Keratinocyte (primary cell): ENCODE measurements at regions not wholly inside any gene's neighbourhood (a gene's known extent, or its start where the extent isn't known, plus 50 kb on each side); places are given as distances from the start of the nearest gene placed in this dataset.

ENCODE experiments used
- DNase-seq: peaks from one replicate; pipeline ENCODE4 v3.0.0-alpha.2; 2011; ENCODE audit warnings: low read depth, missing footprints, low spot score
- FAIRE-seq: peaks from 2 replicates; lab custom pipeline; 2011; peaks lifted over from hg19 to GRCh38; lab: Jason Lieb, UNC
- H2AFZ ChIP-seq: 2 replicates; pipeline ENCODE4 v1.6.0; 2012; ENCODE audit warnings: low read length, control low read depth, inconsistent platforms; ENCODE audit not compliant: control insufficient read depth
- H3K27ac ChIP-seq: 2 replicates; pipeline ENCODE4 v1.5.1; 2011; ENCODE audit warnings: low read length; ENCODE audit not compliant: control insufficient read depth, insufficient read depth
- H3K27me3 ChIP-seq: 3 replicates; pipeline ENCODE4 v1.6.0; 2011; ENCODE audit warnings: low read length; ENCODE audit not compliant: control insufficient read depth, insufficient read depth; ENCODE audit errors: extremely low read depth
- H3K36me3 ChIP-seq, 2 experiments: 2 replicates in 1 of 2; 3 replicates in 1 of 2; pipeline ENCODE4 v1.5.1; 2011; ENCODE audit warnings: low read length in 2 of 2, mild to moderate bottlenecking in 1 of 2; ENCODE audit not compliant: control insufficient read depth in 2 of 2, insufficient read depth in 2 of 2; ENCODE audit errors: extremely low read depth in 1 of 2
- H3K4me1 ChIP-seq: 3 replicates; pipeline ENCODE4 v1.5.1; 2011; ENCODE audit warnings: low read length; ENCODE audit not compliant: control insufficient read depth, insufficient read depth; ENCODE audit errors: extremely low read depth
- H3K4me2 ChIP-seq: 3 replicates; pipeline ENCODE4 v1.6.0; 2011; ENCODE audit warnings: low read depth, low read length; ENCODE audit not compliant: control insufficient read depth, insufficient read depth; ENCODE audit errors: extremely low read depth
- H3K4me3 ChIP-seq, 3 experiments: fragments of 200-600 bp in 1 of 3; sonication (generic) in 1 of 3; 2 replicates in 2 of 3; 3 replicates in 1 of 3; pipeline ENCODE4 v1.5.1; 2011 to 2016; ENCODE audit warnings: low read length in 3 of 3, mild to moderate bottlenecking in 3 of 3, control low read depth in 2 of 3, inconsistent platforms in 1 of 3, low read depth in 1 of 3, mixed read lengths in 1 of 3, mixed run types in 1 of 3, moderate library complexity in 1 of 3; ENCODE audit not compliant: control insufficient read depth in 2 of 3, insufficient read depth in 2 of 3; ENCODE audit errors: extremely low read depth in 1 of 3
- H3K79me2 ChIP-seq: 2 replicates; pipeline ENCODE4 v1.6.0; 2012; ENCODE audit warnings: low read length; ENCODE audit not compliant: control insufficient read depth, insufficient read depth
- H3K9ac ChIP-seq: 3 replicates; pipeline ENCODE4 v1.6.0; 2011; ENCODE audit warnings: low read length; ENCODE audit not compliant: control insufficient read depth, insufficient read depth; ENCODE audit errors: extremely low read depth
- H3K9me1 ChIP-seq: 3 replicates; pipeline ENCODE4 v1.6.0; 2011; ENCODE audit warnings: low read length; ENCODE audit not compliant: control insufficient read depth, insufficient read depth; ENCODE audit errors: extremely low read depth
- H3K9me3 ChIP-seq: 2 replicates; pipeline ENCODE4 v1.5.1; 2012; ENCODE audit warnings: low read depth, low read length; ENCODE audit not compliant: control insufficient read depth
- H4K20me1 ChIP-seq: 3 replicates; pipeline ENCODE4 v1.6.0; 2011; ENCODE audit warnings: low read length; ENCODE audit not compliant: control insufficient read depth, insufficient read depth; ENCODE audit errors: extremely low read depth
- CTCF ChIP-seq, 3 experiments: IDR thresholded peaks in 1 of 3; conservative IDR thresholded peaks in 1 of 3; optimal IDR thresholded peaks in 1 of 3; 2 replicates in 2 of 3; 3 replicates in 1 of 3; pipeline versions ENCODE3 to v1.5.1; 2011; ENCODE audit warnings: low read length in 3 of 3, mild to moderate bottlenecking in 3 of 3, moderate library complexity in 2 of 3, control low read depth in 1 of 3, inconsistent platforms in 1 of 3; ENCODE audit not compliant: insufficient read depth in 2 of 3; ENCODE audit errors: extremely low read depth in 1 of 3
- EZH2 ChIP-seq: IDR thresholded peaks from one replicate; pipeline ENCODE4 v1.6.1; 2012; ENCODE audit warnings: inconsistent platforms, mild to moderate bottlenecking, low read length, moderate library complexity
- dilution Hi-C: fragments of 300-500 bp; cut with MboI; formaldehyde crosslinking; loops from one replicate; pipeline ENCODE4 v1.7.0; 2020; ENCODE audit warnings: low sequenced_read_pairs; ENCODE audit not compliant: extremely low pct_ligation_motif_present

DNA sequence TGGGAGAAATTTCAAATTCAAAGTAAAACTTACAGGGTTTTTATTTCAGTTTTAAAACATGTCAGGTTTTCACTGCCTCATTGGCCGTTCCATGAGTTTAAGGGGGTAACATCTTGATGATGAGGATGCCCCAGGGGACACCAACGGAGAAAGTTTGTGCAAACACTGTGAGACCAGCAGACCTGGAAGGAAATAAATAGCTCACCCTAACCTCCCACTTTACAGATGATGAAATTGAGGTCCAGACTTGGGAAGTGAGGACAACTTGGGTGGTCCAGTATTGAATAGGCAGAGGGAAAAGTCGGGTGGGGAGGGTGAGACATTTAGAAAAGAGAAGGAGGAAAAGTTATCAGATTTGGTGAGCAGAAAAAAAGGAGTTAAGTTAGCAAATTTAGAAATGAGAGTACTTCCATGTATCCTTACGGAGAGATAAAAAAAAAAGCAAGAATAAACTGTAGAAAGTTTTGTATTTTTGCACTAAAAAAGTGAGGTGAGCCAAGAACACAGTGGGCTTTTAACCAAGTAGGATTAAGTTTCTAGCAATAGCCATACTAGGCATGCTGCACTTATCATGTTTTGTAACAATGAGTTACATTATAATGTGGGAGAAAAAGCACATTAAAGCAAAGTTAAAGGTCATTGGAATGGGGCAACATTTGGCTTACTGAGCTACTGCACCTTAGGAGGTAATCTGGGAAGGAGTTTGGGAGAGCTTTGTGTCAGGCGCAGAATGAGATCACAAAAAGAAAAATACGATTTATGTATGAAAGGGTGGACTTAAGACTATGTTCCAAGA, 125.1 kb downstream of the GAS1 start:
- Histone ChIP-seq H3K9ac (no peak overlapping the region), H4K20me1 (no peaks in the 10 kb centered on the region), H3K36me3 (no peaks in the 10 kb centered on the region), H3K4me1 (no peaks in the 10 kb centered on the region), H3K4me3 (no peak overlapping the region), H3K9me1 (no peaks in the 10 kb centered on the region), H3K79me2 (no peaks in the 10 kb centered on the region), H3K9me3 (peaks cover 2% of the 10 kb centered on the region), H3K27ac (no peak overlapping the region), H3K4me2 (no peak overlapping the region), H2AFZ (no peak overlapping the region), H3K27me3 (no peaks in the 10 kb centered on the region)
- dilution Hi-C loops = no loop called here
- FAIRE-seq (no peak), DNase-seq (no peak)
- TF ChIP-seq EZH2 (no peak), CTCF (optimal IDR thresholded peaks at IDR 0.05 in 1 of 3, IDR thresholded peaks at IDR 0.05 in 1 of 3, conservative IDR thresholded peaks at IDR 0.05 in 1 of 3; ENCODE audit: extremely low read depth in 1 of 3, insufficient read depth in 2 of 3, low read length in 3 of 3) (no peak)

- Histone ChIP-seq H3K9me1 (no peaks in the 10 kb centered on the region), H3K9me3 (peaks cover 2% of the 10 kb centered on the region), H3K4me3 (no peak overlapping the region), H3K27me3 (no peaks in the 10 kb centered on the region), H3K4me2 (no peak overlapping the region), H3K79me2 (no peaks in the 10 kb centered on the region), H4K20me1 (no peaks in the 10 kb centered on the region), H3K36me3 (no peaks in the 10 kb centered on the region), H3K27ac (no peak overlapping the region), H3K4me1 (no peaks in the 10 kb centered on the region), H3K9ac (no peak overlapping the region), H2AFZ (no peak overlapping the region)
- FAIRE-seq (no peak), DNase-seq (no peak)
- dilution Hi-C loops = no loop called here
- TF ChIP-seq EZH2 (no peak), CTCF (optimal IDR thresholded peaks at IDR 0.05 in 1 of 3, IDR thresholded peaks at IDR 0.05 in 1 of 3, conservative IDR thresholded peaks at IDR 0.05 in 1 of 3; ENCODE audit: extremely low read depth in 1 of 3, insufficient read depth in 2 of 3, low read length in 3 of 3) (no peak)
Observed at GRCh38 chr9:86821006-86821845, 126.1 kb downstream of the GAS1 start.
